Retinal pigment epithelial cell (primary cell): ENCODE measurements at regions not wholly inside any gene's neighbourhood (a gene's known extent, or its start where the extent isn't known, plus 50 kb on each side); places are given as distances from the start of the nearest gene placed in this dataset.

Source experiments
- DNase-seq: peaks from one replicate; pipeline ENCODE4 v3.0.0-alpha.2; 2010; ENCODE audit warnings: low read depth
- H3K4me3 ChIP-seq: 2 replicates; pipeline ENCODE4 v1.5.1; 2011; ENCODE audit warnings: mild to moderate bottlenecking, low read length, control low read depth, moderate library complexity
- CTCF ChIP-seq: conservative IDR thresholded peaks from 2 replicates; pipeline ENCODE4 v1.5.1; 2011; ENCODE audit warnings: low read depth, low read length, control low read depth, inconsistent platforms

- no peak for DNase-seq
- no peak for TF ChIP-seq CTCF
- no peak overlapping the region for H3K4me3 ChIP-seq
Measured at GRCh38 chr3:25265284-25265683, 162.8 kb upstream of the RARB start.

GRCh38 chr3:25266677-25267076 is 161.4 kb upstream of the RARB start:
- no peak overlapping the region for H3K4me3 ChIP-seq
- no peak for TF ChIP-seq CTCF
- no peak for DNase-seq

GRCh38 chr3:25272090-25272489 is 156.0 kb upstream of the RARB start:
- TF ChIP-seq CTCF: no peak
- DNase-seq: no peak
- no peak overlapping the region for H3K4me3 ChIP-seq

GRCh38 chr3:25273582-25274171 is 154.4 kb upstream of the RARB start:
- no peak for DNase-seq
- no peak overlapping the region for H3K4me3 ChIP-seq
- TF ChIP-seq CTCF: no peak

- no peak overlapping the region for H3K4me3 ChIP-seq
- TF ChIP-seq CTCF: no peak
- DNase-seq: no peak
Measured at GRCh38 chr3:25277503-25277902, 150.6 kb upstream of the RARB start.

GRCh38 chr3:25281041-25281731 is 146.9 kb upstream of the RARB start:
- peak; percentile 25 for DNase-seq
- no peak overlapping the region for H3K4me3 ChIP-seq
- no peak for TF ChIP-seq CTCF

- no peak for TF ChIP-seq CTCF
Measured at GRCh38 chr3:25281732-25282126, 146.3 kb upstream of the RARB start.

More at GRCh38 chr3:25281732-25282126, 146.3 kb upstream of the RARB start:
- H3K4me3 ChIP-seq: no peak overlapping the region
- DNase-seq: no peak
